ENCODE measurements at regions not wholly inside any gene's neighbourhood (a gene's known extent, or its start where the extent isn't known, plus 50 kb on each side); places are given as distances from the start of the nearest gene placed in this dataset.

GRCh38 chr14:61176686-61177085 is 104.5 kb downstream of the TMEM30B start:
- no peak for TF ChIP-seq CTCF (IDR thresholded peaks at IDR 0.05)

GRCh38 chr14:61174987-61175386 is 106.2 kb downstream of the TMEM30B start:
- TF ChIP-seq CTCF (IDR thresholded peaks at IDR 0.05), result no peak

- TF ChIP-seq CTCF (IDR thresholded peaks at IDR 0.05), result no peak
Observed at GRCh38 chr14:61174441-61174891, 106.7 kb downstream of the TMEM30B start.

- no peak for TF ChIP-seq CTCF (IDR thresholded peaks at IDR 0.05)
Observed at GRCh38 chr14:61171727-61172126, 109.4 kb downstream of the TMEM30B start.

GRCh38 chr14:61168141-61168540 is 113.0 kb downstream of the TMEM30B start:
- no peak for TF ChIP-seq CTCF (IDR thresholded peaks at IDR 0.05)

GRCh38 chr14:61167642-61168041 is 113.5 kb downstream of the TMEM30B start:
- no peak for TF ChIP-seq CTCF (IDR thresholded peaks at IDR 0.05)

- TF ChIP-seq CTCF (IDR thresholded peaks at IDR 0.05), result no peak
Observed at GRCh38 chr14:61160798-61161197, 120.3 kb downstream of the TMEM30B start.

- no peak for TF ChIP-seq CTCF (IDR thresholded peaks at IDR 0.05)
Observed at GRCh38 chr14:61154641-61155040, 126.5 kb downstream of the TMEM30B start.

Measured in LNCAP (cell line).